DND-41 (cell line): ENCODE measurements at regions not wholly inside any gene's neighbourhood (a gene's known extent, or its start where the extent isn't known, plus 50 kb on each side); places are given as distances from the start of the nearest gene placed in this dataset.
"Not testable (repeated sequence)": the region's sequence is repeated elsewhere in the genome, so short reads cannot be mapped to it uniquely, and the experiment has no call there.

ENCODE experiments used
- ATAC-seq: fragments of 200-7000 bp; cut with Tn5 transposase; 3 replicates; pipeline ENCODE4 v1.9.1; 2021; ENCODE audit warnings: low read depth; ENCODE audit not compliant: insufficient read depth
- DNase-seq: peaks from one replicate; pipeline ENCODE4 v3.0.0-alpha.2; 2020
- H2AFZ ChIP-seq: 2 replicates; pipeline ENCODE4 v1.6.0; 2012; ENCODE audit warnings: low read depth, low read length
- H3K27ac ChIP-seq: 2 replicates; pipeline ENCODE4 v1.5.1; 2012; ENCODE audit warnings: low read length, inconsistent platforms
- H3K27me3 ChIP-seq: fragments of 200-600 bp; sonication (generic); 2 replicates; pipeline ENCODE4 v1.6.0; 2012; ENCODE audit warnings: low read length, mild to moderate bottlenecking, inconsistent platforms; ENCODE audit not compliant: insufficient read depth, poor library complexity
- H3K36me3 ChIP-seq: 2 replicates; pipeline ENCODE4 v1.5.1; 2012; ENCODE audit warnings: low read length, inconsistent platforms; ENCODE audit not compliant: insufficient read depth
- H3K4me1 ChIP-seq: 2 replicates; pipeline ENCODE4 v1.5.1; 2012; ENCODE audit warnings: mild to moderate bottlenecking, low read length; ENCODE audit not compliant: insufficient read depth
- H3K4me2 ChIP-seq: 2 replicates; pipeline ENCODE4 v1.6.0; 2012; ENCODE audit warnings: mild to moderate bottlenecking, moderate library complexity, low read length, inconsistent platforms; ENCODE audit not compliant: insufficient read depth
- H3K4me3 ChIP-seq, 2 experiments: fragments of 200-600 bp in 1 of 2; shearing (Covaris generic) in 1 of 2; 2 replicates each; pipeline ENCODE4 v1.5.1; 2012 to 2016; ENCODE audit warnings: inconsistent platforms in 2 of 2, low read length in 2 of 2, mild to moderate bottlenecking in 2 of 2, low read depth in 1 of 2, moderate library complexity in 1 of 2
- H3K79me2 ChIP-seq: 2 replicates; pipeline ENCODE4 v1.6.0; 2012; ENCODE audit warnings: low read length, inconsistent platforms; ENCODE audit not compliant: insufficient read depth
- H3K9ac ChIP-seq: 2 replicates; pipeline ENCODE4 v1.6.0; 2012; ENCODE audit warnings: low read depth, mild to moderate bottlenecking, inconsistent platforms, low read length, moderate library complexity
- H3K9me3 ChIP-seq: 2 replicates; pipeline ENCODE4 v1.5.1; 2012; ENCODE audit warnings: low read length, moderate library complexity, mild to moderate bottlenecking, inconsistent platforms; ENCODE audit not compliant: insufficient read depth, severe bottlenecking
- H4K20me1 ChIP-seq: 2 replicates; pipeline ENCODE4 v1.6.0; 2012; ENCODE audit warnings: low read length; ENCODE audit not compliant: insufficient read depth
- EZH2 ChIP-seq: IDR thresholded peaks from 3 replicates; pipeline ENCODE4 v1.6.1; 2012; ENCODE audit warnings: borderline replicate concordance, low read depth, mild to moderate bottlenecking, moderate library complexity, low read length, inconsistent platforms; ENCODE audit not compliant: severe bottlenecking
- TF ChIP-seq, protein P1 (sequence below): IDR thresholded peaks from 2 replicates; pipeline ENCODE4 v1.5.1; 2012; ENCODE audit warnings: borderline replicate concordance, low read length, moderate library complexity, mild to moderate bottlenecking; ENCODE audit not compliant: poor library complexity, severe bottlenecking; ENCODE audit errors: extremely low read depth

GRCh38 chr12:104906695-104907094 is 51.4 kb downstream of the SLC41A2 start:
- no peaks in the 10 kb centered on the region for H3K27me3 ChIP-seq
- H3K4me2 ChIP-seq: no peak overlapping the region
- no peak for DNase-seq
- H3K9me3 ChIP-seq: no peaks in the 10 kb centered on the region
- H3K27ac ChIP-seq: no peak overlapping the region
- no peaks in the 10 kb centered on the region for H3K4me1 ChIP-seq
- no peak for ATAC-seq
- TF ChIP-seq, protein P1, sequence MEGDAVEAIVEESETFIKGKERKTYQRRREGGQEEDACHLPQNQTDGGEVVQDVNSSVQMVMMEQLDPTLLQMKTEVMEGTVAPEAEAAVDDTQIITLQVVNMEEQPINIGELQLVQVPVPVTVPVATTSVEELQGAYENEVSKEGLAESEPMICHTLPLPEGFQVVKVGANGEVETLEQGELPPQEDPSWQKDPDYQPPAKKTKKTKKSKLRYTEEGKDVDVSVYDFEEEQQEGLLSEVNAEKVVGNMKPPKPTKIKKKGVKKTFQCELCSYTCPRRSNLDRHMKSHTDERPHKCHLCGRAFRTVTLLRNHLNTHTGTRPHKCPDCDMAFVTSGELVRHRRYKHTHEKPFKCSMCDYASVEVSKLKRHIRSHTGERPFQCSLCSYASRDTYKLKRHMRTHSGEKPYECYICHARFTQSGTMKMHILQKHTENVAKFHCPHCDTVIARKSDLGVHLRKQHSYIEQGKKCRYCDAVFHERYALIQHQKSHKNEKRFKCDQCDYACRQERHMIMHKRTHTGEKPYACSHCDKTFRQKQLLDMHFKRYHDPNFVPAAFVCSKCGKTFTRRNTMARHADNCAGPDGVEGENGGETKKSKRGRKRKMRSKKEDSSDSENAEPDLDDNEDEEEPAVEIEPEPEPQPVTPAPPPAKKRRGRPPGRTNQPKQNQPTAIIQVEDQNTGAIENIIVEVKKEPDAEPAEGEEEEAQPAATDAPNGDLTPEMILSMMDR: no peak
- TF ChIP-seq EZH2: no peak
- H3K79me2 ChIP-seq: no peaks in the 10 kb centered on the region
- H3K36me3 ChIP-seq: no peaks in the 10 kb centered on the region
- no peaks in the 10 kb centered on the region for H4K20me1 ChIP-seq
- no peak overlapping the region for H2AFZ ChIP-seq
- no peak overlapping the region for H3K4me3 ChIP-seq
- no peak overlapping the region for H3K9ac ChIP-seq

DNA sequence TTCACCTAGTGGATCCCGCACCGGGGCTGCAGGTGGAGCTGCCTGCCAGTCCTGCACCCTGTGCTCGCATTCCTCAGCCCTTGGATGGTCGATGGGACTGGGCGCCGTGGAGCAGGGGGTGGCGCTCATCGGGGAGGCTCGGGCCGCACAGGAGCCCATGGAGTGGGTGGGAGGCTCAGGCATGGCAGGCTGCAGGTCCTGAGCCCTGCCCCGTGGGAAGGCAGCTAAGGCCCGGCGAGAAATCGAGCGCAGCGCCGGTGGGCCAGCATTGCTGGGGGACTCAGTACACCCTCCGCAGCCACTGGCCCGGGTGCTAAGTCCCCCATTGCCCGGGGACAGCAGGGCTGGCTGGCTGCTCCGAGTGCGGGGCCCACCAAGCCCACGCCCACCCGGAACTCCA is 52.6 kb downstream of the SLC41A2 start:
- DNase-seq: not testable (repeated sequence)

DNA sequence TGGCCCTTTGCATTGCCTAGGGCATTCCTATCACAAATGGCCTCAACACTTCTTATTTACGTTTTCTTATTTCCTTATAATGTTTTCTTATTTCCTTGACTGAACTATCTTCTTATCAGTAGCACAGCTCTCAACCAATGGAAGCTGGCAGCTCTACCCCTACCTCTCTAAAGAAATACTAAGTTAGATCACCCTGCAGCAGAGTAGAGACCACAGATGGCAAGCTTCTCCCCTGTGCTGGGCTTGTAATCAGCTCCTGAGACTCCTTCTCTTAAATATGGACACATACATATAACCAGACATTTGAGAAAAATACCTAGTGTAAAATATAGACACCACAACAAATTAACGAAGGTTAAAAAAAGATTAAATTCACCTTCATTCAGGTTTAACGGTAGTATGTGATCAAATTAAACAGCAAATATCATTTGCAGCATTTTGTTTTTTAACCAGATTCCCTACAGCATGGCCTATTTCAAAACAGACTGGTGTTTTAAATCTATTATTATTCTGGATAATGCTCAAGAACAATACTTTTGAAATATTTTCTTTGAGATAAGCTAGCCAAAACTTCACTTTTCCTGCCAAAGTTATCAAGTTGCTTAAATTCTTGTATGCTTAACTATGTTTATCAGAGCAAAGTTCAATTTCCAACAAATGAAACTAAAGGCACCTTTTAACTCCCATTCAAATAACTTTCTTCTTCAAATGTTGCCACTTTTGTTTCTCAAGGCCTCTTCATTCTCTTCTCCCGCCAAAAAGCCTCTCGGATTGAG is 54.3 kb downstream of the SLC41A2 start:
- no peak overlapping the region for H3K4me3 ChIP-seq
- no peaks in the 10 kb centered on the region for H3K79me2 ChIP-seq
- no peak overlapping the region for H3K27ac ChIP-seq
- H2AFZ ChIP-seq: no peak overlapping the region
- H3K4me2 ChIP-seq: no peak overlapping the region
- H3K9me3 ChIP-seq: peaks cover 3% of the 10 kb centered on the region
- TF ChIP-seq EZH2: no peak
- TF ChIP-seq, protein P1: no peak
- no peak overlapping the region for H3K9ac ChIP-seq
- ATAC-seq (no peak), DNase-seq (no peak)
- no peaks in the 10 kb centered on the region for H3K36me3 ChIP-seq
- no peaks in the 10 kb centered on the region for H3K27me3 ChIP-seq
- no peaks in the 10 kb centered on the region for H4K20me1 ChIP-seq
- no peaks in the 10 kb centered on the region for H3K4me1 ChIP-seq

More for the DNA sequence above, 52.6 kb downstream of the SLC41A2 start:
- H3K9ac ChIP-seq, H3K79me2 ChIP-seq, H3K27ac ChIP-seq, H3K9me3 ChIP-seq, H3K4me3 ChIP-seq, H4K20me1 ChIP-seq, H2AFZ ChIP-seq, H3K27me3 ChIP-seq, H3K36me3 ChIP-seq, ATAC-seq, H3K4me1 ChIP-seq, H3K4me2 ChIP-seq: not testable (repeated sequence)

DNA sequence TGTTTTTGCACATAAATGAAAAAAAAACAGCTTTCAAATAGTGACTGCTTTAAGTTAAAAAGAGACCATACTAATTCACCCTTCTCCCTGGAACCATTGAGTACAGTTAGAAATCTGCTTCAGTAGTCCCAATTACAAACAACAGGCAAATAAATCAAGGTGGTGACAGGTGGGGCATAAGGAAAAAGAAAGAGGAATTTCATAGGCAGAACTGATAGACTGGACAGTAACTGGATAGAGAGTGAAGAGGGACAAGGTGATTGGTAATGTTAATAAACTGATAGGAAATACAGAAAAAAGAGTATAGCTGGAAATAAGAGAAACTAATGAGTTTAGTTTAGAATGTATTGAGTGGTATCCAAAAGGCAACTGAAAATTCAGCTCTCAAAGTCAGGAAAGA is 56.0 kb downstream of the SLC41A2 start:
- Histone ChIP-seq H3K9me3 (peaks cover 3% of the 10 kb centered on the region), H2AFZ (no peak overlapping the region), H4K20me1 (no peaks in the 10 kb centered on the region), H3K27me3 (no peaks in the 10 kb centered on the region), H3K79me2 (no peaks in the 10 kb centered on the region), H3K36me3 (no peaks in the 10 kb centered on the region), H3K9ac (no peak overlapping the region), H3K4me1 (no peaks in the 10 kb centered on the region), H3K4me2 (no peak overlapping the region), H3K4me3 (no peak overlapping the region), H3K27ac (no peak overlapping the region)
- TF ChIP-seq, protein P1: no peak
- TF ChIP-seq EZH2: no peak
- no peak for ATAC-seq
- no peak for DNase-seq
